Loucy (cell line): ENCODE measurements at regions not wholly inside any gene's neighbourhood (a gene's known extent, or its start where the extent isn't known, plus 50 kb on each side); places are given as distances from the start of the nearest gene placed in this dataset.

Source experiments
- H2AFZ ChIP-seq: fragments of 200-600 bp; sonication (generic); 2 replicates; pipeline ENCODE4 v1.6.0; 2016; ENCODE audit warnings: antibody characterized with exemption, mild to moderate bottlenecking, low read length, moderate library complexity
- H3F3A ChIP-seq: fragments of 200-600 bp; 2 replicates; pipeline ENCODE4 v1.6.0; 2016; ENCODE audit warnings: antibody characterized with exemption, low read depth, mild to moderate bottlenecking
- H3K27me3 ChIP-seq: fragments of 200-600 bp; sonication (generic); 2 replicates; pipeline ENCODE4 v1.6.1; 2014; ENCODE audit warnings: low read length, mild to moderate bottlenecking; ENCODE audit not compliant: insufficient read depth, poor library complexity, severe bottlenecking
- H3K36me3 ChIP-seq: fragments of 200-600 bp; sonication (generic); 2 replicates; pipeline ENCODE4 v1.6.1; 2016; ENCODE audit warnings: low read length; ENCODE audit not compliant: insufficient read depth
- H3K4me1 ChIP-seq: fragments of 200-600 bp; sonication (generic); 2 replicates; pipeline ENCODE4 v1.5.1; 2014; ENCODE audit warnings: low read length, mild to moderate bottlenecking; ENCODE audit not compliant: insufficient read depth, poor library complexity, severe bottlenecking
- H3K4me2 ChIP-seq: fragments of 200-600 bp; sonication (generic); 2 replicates; pipeline ENCODE4 v1.6.0; 2014; ENCODE audit warnings: antibody characterized with exemption, low read length, low read depth, mild to moderate bottlenecking; ENCODE audit not compliant: poor library complexity, severe bottlenecking
- H3K4me3 ChIP-seq: fragments of 200-600 bp; sonication (generic); 2 replicates; pipeline ENCODE4 v1.5.1; 2014; ENCODE audit warnings: low read length, mild to moderate bottlenecking, mixed read lengths; ENCODE audit not compliant: poor library complexity, severe bottlenecking
- H3K79me2 ChIP-seq: fragments of 200-600 bp; sonication (generic); 2 replicates; pipeline ENCODE4 v1.6.1; 2014; ENCODE audit warnings: low read length; ENCODE audit not compliant: insufficient read depth
- H3K9ac ChIP-seq: fragments of 200-600 bp; sonication (generic); 2 replicates; pipeline ENCODE4 v1.6.0; 2014; ENCODE audit warnings: mild to moderate bottlenecking, low read depth, low read length, moderate library complexity; ENCODE audit not compliant: poor library complexity, severe bottlenecking
- H3K9me2 ChIP-seq: fragments of 200-600 bp; sonication (generic); replicated peaks from 2 replicates; pipeline ENCODE4 v1.6.1; 2016; ENCODE audit warnings: low read depth, low read length, mixed read lengths
- H3K9me3 ChIP-seq: fragments of 200-600 bp; sonication (generic); 2 replicates; pipeline ENCODE4 v1.6.1; 2014; ENCODE audit warnings: mild to moderate bottlenecking, antibody characterized with exemption, low read length, low read depth; ENCODE audit not compliant: insufficient read depth
- H4K20me1 ChIP-seq: fragments of 200-600 bp; sonication (generic); 2 replicates; pipeline ENCODE4 v1.6.0; 2014; ENCODE audit warnings: antibody characterized with exemption, low read length, mild to moderate bottlenecking; ENCODE audit not compliant: insufficient read depth, poor library complexity, severe bottlenecking
- EZH2phosphoT487 ChIP-seq: fragments of 200-600 bp; IDR thresholded peaks from 2 replicates; pipeline ENCODE4 v1.6.1; 2018; ENCODE audit warnings: antibody characterized with exemption, mild to moderate bottlenecking, moderate library complexity, borderline replicate concordance
- TF ChIP-seq, protein P1 (sequence below): fragments of 200-600 bp; sonication (generic); conservative IDR thresholded peaks from 2 replicates; pipeline ENCODE4 v1.5.1; 2014; ENCODE audit warnings: mild to moderate bottlenecking, antibody characterized with exemption, low read length

DNA sequence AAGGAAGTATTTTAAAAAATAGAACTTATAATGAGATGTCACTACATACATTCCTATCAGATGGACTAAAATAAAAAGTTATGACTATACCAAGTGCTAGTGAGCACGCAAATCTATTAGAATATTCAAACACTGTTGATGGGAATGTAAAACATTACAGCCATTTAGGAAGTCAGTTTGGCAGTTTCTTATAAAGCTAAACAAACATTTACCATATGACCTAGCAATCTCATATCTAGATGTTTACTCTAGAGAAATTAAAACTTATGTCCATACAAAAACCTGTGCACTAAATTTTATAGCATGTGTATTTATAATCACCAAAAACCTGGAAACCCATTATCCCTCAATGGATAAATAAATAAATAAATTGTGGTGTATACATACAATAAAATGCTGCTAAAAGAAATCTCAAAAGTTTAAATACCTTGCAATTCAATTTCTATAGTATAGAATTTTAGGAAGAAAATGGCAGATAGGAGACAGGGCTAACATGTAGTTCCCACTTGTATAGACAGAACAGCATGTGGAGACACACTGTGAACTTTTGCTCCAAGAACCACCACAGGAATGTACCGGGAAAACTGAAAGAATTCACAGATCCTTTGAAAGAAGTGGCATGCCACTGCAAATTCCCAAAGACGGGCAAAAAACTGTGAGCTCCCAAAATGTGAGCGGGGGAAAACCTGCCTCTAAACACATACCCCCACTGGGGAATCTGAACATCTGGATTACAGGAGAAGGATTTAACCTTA, 174.6 kb upstream of the SPEF2 start:
- Histone ChIP-seq H3K9me3 (no peaks in the 10 kb centered on the region), H3K27me3 (peaks cover 36% of the 10 kb centered on the region), H3K9me2 (no peaks in the 10 kb centered on the region), H3F3A (no peaks in the 10 kb centered on the region), H4K20me1 (no peaks in the 10 kb centered on the region), H3K4me3 (no peak overlapping the region), H3K9ac (no peak overlapping the region), H2AFZ (no peak overlapping the region), H3K36me3 (no peaks in the 10 kb centered on the region), H3K4me1 (peaks cover 3% of the 10 kb centered on the region), H3K4me2 (no peak overlapping the region), H3K79me2 (no peaks in the 10 kb centered on the region)
- no peak for TF ChIP-seq EZH2phosphoT487
- TF ChIP-seq, protein P1, sequence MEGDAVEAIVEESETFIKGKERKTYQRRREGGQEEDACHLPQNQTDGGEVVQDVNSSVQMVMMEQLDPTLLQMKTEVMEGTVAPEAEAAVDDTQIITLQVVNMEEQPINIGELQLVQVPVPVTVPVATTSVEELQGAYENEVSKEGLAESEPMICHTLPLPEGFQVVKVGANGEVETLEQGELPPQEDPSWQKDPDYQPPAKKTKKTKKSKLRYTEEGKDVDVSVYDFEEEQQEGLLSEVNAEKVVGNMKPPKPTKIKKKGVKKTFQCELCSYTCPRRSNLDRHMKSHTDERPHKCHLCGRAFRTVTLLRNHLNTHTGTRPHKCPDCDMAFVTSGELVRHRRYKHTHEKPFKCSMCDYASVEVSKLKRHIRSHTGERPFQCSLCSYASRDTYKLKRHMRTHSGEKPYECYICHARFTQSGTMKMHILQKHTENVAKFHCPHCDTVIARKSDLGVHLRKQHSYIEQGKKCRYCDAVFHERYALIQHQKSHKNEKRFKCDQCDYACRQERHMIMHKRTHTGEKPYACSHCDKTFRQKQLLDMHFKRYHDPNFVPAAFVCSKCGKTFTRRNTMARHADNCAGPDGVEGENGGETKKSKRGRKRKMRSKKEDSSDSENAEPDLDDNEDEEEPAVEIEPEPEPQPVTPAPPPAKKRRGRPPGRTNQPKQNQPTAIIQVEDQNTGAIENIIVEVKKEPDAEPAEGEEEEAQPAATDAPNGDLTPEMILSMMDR: no peak

DNA sequence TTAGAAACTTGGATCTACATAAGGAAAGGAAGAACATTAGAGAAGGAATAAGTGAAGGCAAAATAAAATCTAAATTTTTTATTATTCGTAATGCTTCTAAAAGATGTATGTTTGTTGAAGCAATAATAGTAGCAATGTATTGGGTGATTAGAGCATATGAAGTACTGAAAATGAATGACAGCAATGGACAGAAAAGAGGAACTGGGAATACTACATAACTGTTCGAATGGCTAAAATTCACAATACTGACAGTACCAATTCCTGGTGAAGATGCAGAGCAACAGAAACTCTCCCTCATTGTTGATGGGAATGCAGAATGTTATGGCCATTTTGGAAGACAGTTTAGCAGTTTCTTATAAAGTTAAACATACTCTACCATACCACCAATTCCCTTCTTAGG, 177.3 kb upstream of the SPEF2 start:
- Histone ChIP-seq H3K27me3 (peaks cover 40% of the 10 kb centered on the region), H3K4me2 (no peak overlapping the region), H3K4me1 (peaks cover 3% of the 10 kb centered on the region), H3K36me3 (no peaks in the 10 kb centered on the region), H3K9me2 (no peaks in the 10 kb centered on the region), H3K4me3 (no peak overlapping the region), H2AFZ (no peak overlapping the region), H3F3A (no peaks in the 10 kb centered on the region), H3K9ac (no peak overlapping the region), H3K79me2 (no peaks in the 10 kb centered on the region), H3K9me3 (no peaks in the 10 kb centered on the region), H4K20me1 (no peaks in the 10 kb centered on the region)
- TF ChIP-seq, protein P1: no peak
- TF ChIP-seq EZH2phosphoT487: no peak

DNA sequence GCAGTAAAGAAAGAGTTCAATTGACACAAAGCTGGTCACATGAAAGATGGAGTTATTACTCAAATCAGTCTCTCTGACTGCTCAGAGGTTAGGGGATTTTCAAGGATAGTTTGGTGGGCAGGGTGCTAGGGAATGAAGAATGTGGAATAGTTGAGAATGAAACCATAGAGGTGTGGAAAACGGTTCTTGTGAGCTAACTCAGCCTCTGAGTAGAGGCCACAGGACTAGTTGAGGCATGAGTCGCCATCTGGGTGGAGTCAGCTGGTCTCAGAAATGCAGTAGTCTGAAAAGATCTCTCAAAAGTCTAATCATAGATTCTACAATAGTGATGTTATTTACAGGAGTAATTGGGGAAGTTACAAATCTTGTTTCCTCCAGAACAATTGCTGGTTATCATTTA, 178.9 kb upstream of the SPEF2 start:
- Histone ChIP-seq H3K4me2 (no peak overlapping the region), H3K36me3 (no peaks in the 10 kb centered on the region), H3K4me3 (no peak overlapping the region), H4K20me1 (no peaks in the 10 kb centered on the region), H3K27me3 (peaks cover 56% of the 10 kb centered on the region), H3K4me1 (peaks cover 3% of the 10 kb centered on the region), H3F3A (no peaks in the 10 kb centered on the region), H3K79me2 (no peaks in the 10 kb centered on the region), H2AFZ (no peak overlapping the region), H3K9me2 (no peaks in the 10 kb centered on the region), H3K9ac (no peak overlapping the region), H3K9me3 (no peaks in the 10 kb centered on the region)
- TF ChIP-seq, protein P1: no peak
